ENCODE measurements at regions not wholly inside any gene's neighbourhood (a gene's known extent, or its start where the extent isn't known, plus 50 kb on each side); places are given as distances from the start of the nearest gene placed in this dataset.
A peak's percentile ranks its signal among the peaks of the same experiment; 100 is the strongest.
"Not testable (repeated sequence)": the region's sequence is repeated elsewhere in the genome, so short reads cannot be mapped to it uniquely, and the experiment has no call there.

- TF ChIP-seq JUND (IDR thresholded peaks at IDR 0.05; ENCODE audit: low read depth) = no peak
- DNase-seq (ENCODE audit: low read depth in 1 of 2, low spot score in 1 of 2) = no peak
- in situ Hi-C loops (cut with HindIII; ENCODE audit: low pct_unique_long_range_greater_than_20kb, low sequenced_read_pairs) = no loop called here
Observed at GRCh38 chr4:29104694-29105093, 1615.5 kb upstream of the PCDH7 start.

DNA sequence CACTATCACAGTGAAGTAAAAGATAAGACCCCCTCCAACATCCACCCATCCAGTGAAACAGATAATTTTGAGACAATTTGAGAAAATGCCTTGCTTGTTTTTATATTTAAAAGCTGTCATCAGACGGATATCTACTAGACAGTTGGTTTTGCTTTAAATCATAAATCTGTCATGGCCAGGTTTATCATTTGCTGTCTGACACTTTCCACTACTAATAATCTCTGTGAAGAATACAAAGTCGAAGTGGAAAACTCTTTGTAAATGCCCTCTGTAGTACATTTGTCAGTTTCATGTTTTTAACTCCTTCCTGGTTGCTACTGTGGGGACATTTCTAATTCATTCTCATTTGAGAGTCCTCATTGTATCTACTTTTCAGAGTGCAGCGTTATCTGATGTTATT is 1606.2 kb upstream of the PCDH7 start:
- TF ChIP-seq JUND (IDR thresholded peaks at IDR 0.05; ENCODE audit: low read depth) = no peak
- in situ Hi-C loops (cut with HindIII; ENCODE audit: low pct_unique_long_range_greater_than_20kb, low sequenced_read_pairs) = no loop called here
- DNase-seq (ENCODE audit: low read depth in 1 of 2, low spot score in 1 of 2) = no peak

GRCh38 chr4:29117231-29117722 is 1602.9 kb upstream of the PCDH7 start:
- DNase-seq (ENCODE audit: low read depth in 1 of 2, low spot score in 1 of 2); in situ Hi-C loops (cut with HindIII; ENCODE audit: low pct_unique_long_range_greater_than_20kb, low sequenced_read_pairs): not testable (repeated sequence)

DNA sequence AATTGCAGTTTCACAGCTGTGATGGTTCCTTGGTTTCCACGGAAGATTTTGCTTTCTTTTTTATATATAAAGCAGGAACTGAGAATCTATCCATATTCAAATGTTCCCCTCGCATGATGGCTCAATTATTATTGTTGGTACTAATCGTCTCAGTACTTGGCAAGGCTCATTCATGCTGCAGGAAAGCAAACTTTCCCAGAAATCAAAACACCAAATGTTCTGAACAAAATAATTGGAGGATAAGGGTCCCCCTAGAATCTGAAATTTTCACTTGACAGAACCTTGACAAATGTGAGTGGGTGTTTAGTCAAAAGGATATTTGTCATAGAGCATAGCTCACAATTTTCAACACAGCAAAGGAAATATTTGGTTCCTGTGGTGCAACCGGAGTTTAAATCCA is 1598.6 kb upstream of the PCDH7 start:
- no peak for TF ChIP-seq JUND (IDR thresholded peaks at IDR 0.05; ENCODE audit: low read depth)
- in situ Hi-C loops (cut with HindIII; ENCODE audit: low pct_unique_long_range_greater_than_20kb, low sequenced_read_pairs) = no loop called here
- DNase-seq (ENCODE audit: low read depth in 1 of 2, low spot score in 1 of 2) = no peak

DNA sequence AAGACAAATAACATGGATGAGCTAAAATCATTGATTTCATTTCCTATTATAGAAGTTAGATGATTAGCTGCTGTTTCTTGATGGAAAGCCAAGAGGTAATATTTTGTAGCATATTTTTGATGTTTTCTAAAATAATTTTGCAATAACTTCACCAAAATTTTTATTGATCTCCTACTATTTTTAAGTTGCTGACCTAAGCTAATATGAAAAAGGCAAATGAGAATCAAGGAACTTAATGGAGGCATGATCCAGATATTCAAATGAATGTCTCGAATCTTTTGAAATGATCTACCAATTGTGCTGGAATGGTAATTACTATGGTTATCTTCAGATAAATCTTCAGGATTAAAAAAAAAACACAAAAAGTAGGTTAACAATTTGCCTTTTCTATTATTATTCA is 1591.4 kb upstream of the PCDH7 start:
- TF ChIP-seq JUND (IDR thresholded peaks at IDR 0.05; ENCODE audit: low read depth) = no peak
- DNase-seq (ENCODE audit: low read depth in 1 of 2, low spot score in 1 of 2) = no peak
- in situ Hi-C loops (cut with HindIII; ENCODE audit: low pct_unique_long_range_greater_than_20kb, low sequenced_read_pairs) = no loop called here

DNA sequence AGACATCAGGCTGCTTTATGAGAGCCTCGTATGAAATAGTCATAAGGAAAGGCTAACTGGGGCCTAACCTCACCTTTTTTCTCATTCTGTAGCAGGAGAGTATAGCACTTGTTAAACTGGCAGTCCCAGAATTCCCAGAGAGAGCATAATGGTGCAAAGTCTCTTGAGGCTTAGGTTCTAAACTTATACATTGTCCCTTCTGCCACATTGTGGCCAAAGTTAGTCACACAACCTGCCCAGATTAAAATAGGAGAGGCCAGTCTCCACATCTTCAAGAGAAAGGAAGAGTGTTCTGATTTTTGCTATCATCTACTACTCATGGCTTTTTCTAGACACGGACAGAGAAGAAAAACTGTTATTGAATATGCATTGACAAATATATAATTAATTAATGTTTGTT is 1588.9 kb upstream of the PCDH7 start:
- in situ Hi-C loops (cut with HindIII; ENCODE audit: low pct_unique_long_range_greater_than_20kb, low sequenced_read_pairs) = no loop called here
- no peak for TF ChIP-seq JUND (IDR thresholded peaks at IDR 0.05; ENCODE audit: low read depth)
- DNase-seq (ENCODE audit: low read depth in 1 of 2, low spot score in 1 of 2) = peak in 1 of 2 experiments; percentile 50

GRCh38 chr4:29142708-29143107 is 1577.5 kb upstream of the PCDH7 start:
- TF ChIP-seq JUND (IDR thresholded peaks at IDR 0.05; ENCODE audit: low read depth) = no peak
- no peak for DNase-seq (ENCODE audit: low read depth in 1 of 2, low spot score in 1 of 2)
- in situ Hi-C loops (cut with HindIII; ENCODE audit: low pct_unique_long_range_greater_than_20kb, low sequenced_read_pairs) = no loop called here

- TF ChIP-seq JUND (IDR thresholded peaks at IDR 0.05; ENCODE audit: low read depth) = no peak
- DNase-seq (ENCODE audit: low read depth in 1 of 2, low spot score in 1 of 2) = no peak
- in situ Hi-C loops (cut with HindIII; ENCODE audit: low pct_unique_long_range_greater_than_20kb, low sequenced_read_pairs) = no loop called here
Observed at GRCh38 chr4:29151584-29151983, 1568.6 kb upstream of the PCDH7 start.

- TF ChIP-seq JUND (IDR thresholded peaks at IDR 0.05; ENCODE audit: low read depth) = no peak
- no peak for DNase-seq (ENCODE audit: low read depth in 1 of 2, low spot score in 1 of 2)
- in situ Hi-C loops (cut with HindIII; ENCODE audit: low pct_unique_long_range_greater_than_20kb, low sequenced_read_pairs) = no loop called here
Observed at GRCh38 chr4:29153642-29154041, 1566.5 kb upstream of the PCDH7 start.

- in situ Hi-C loops (cut with HindIII; ENCODE audit: low pct_unique_long_range_greater_than_20kb, low sequenced_read_pairs) = no loop called here
- no peak for DNase-seq (ENCODE audit: low read depth in 1 of 2, low spot score in 1 of 2)
Observed at GRCh38 chr4:29175291-29175690, 1544.9 kb upstream of the PCDH7 start.

DNA sequence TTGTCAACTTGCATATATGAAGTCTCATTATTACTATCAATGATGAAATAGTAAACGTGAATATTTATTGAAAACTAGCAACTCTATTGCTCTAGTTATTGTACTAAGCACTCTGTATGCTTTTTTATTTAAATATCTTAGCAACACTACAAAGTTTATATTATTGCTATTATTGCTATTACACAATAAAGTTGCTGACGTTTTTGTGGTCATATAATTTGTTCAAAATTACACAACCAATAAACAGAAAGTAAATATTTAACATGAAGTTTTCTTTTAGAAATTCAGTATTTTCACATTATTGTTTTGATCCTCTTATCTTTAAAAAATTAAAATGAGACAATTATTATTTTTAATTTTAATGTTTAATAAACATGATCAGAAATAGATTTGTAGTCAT is 1521.1 kb upstream of the PCDH7 start:
- no peak for TF ChIP-seq JUND (IDR thresholded peaks at IDR 0.05; ENCODE audit: low read depth)
- DNase-seq (ENCODE audit: low read depth in 1 of 2, low spot score in 1 of 2) = no peak
- in situ Hi-C loops (cut with HindIII; ENCODE audit: low pct_unique_long_range_greater_than_20kb, low sequenced_read_pairs) = no loop called here

More at GRCh38 chr4:29175291-29175690, 1544.9 kb upstream of the PCDH7 start:
- TF ChIP-seq JUND (IDR thresholded peaks at IDR 0.05; ENCODE audit: low read depth) = no peak

- TF ChIP-seq JUND (IDR thresholded peaks at IDR 0.05; ENCODE audit: low read depth) = no peak
- no peak for DNase-seq (ENCODE audit: low read depth in 1 of 2, low spot score in 1 of 2)
- in situ Hi-C loops (cut with HindIII; ENCODE audit: low pct_unique_long_range_greater_than_20kb, low sequenced_read_pairs) = no loop called here
Observed at GRCh38 chr4:29199485-29199884, 1520.7 kb upstream of the PCDH7 start.

DNA sequence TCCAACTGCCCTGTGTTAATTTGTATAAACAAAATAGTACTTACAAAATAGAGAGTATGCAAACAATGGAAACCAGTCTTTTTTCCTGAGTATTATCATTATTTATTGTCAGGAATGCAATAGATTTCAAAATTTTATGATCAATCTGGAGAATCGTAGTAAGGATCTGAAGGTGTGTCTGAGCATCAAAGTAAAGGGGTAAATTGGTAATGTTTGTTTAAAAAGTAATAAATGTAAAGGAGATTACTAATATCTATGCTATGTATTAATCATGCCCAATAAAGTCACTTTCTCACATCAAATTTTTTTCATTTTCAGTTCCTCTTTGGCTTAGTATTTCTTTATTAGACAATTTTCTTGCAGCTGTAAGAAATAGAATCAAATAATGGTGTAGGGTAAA is 1507.1 kb upstream of the PCDH7 start:
- in situ Hi-C loops (cut with HindIII; ENCODE audit: low pct_unique_long_range_greater_than_20kb, low sequenced_read_pairs) = no loop called here
- TF ChIP-seq JUND (IDR thresholded peaks at IDR 0.05; ENCODE audit: low read depth) = no peak
- no peak for DNase-seq (ENCODE audit: low read depth in 1 of 2, low spot score in 1 of 2)

- in situ Hi-C loops (cut with HindIII; ENCODE audit: low pct_unique_long_range_greater_than_20kb, low sequenced_read_pairs) = no loop called here
- TF ChIP-seq JUND (IDR thresholded peaks at IDR 0.05; ENCODE audit: low read depth) = no peak
- DNase-seq (ENCODE audit: low read depth in 1 of 2, low spot score in 1 of 2) = peak in 1 of 2 experiments; percentile 1
Observed at GRCh38 chr4:29220761-29221160, 1499.4 kb upstream of the PCDH7 start.
